ENCODE measurements at regions not wholly inside any gene's neighbourhood (a gene's known extent, or its start where the extent isn't known, plus 50 kb on each side); places are given as distances from the start of the nearest gene placed in this dataset.

GRCh38 chr10:106213493-106213892 is 951.0 kb downstream of the SORCS1 start:
- Histone ChIP-seq H4K8ac (ENCODE audit: low read depth in 2 of 2, low read length in 2 of 2) (no peak overlapping the region), H4K5ac (ENCODE audit: low read depth, low read length) (no peak overlapping the region), H2AFZ (replicated peaks; ENCODE audit: low read length, poor library complexity) (no peak overlapping the region), H3K4me3 (ENCODE audit: insufficient read depth, low read depth, low read length) (no peak overlapping the region), H3K9me1 (ENCODE audit: insufficient read depth, low read length) (no peaks in the 10 kb centered on the region), H3K4me2 (ENCODE audit: low read depth, low read length) (no peak overlapping the region), H2BK15ac (ENCODE audit: low read depth, low read length) (no peak overlapping the region), H3K79me1 (ENCODE audit: low read depth in 1 of 2, low read length in 2 of 2) (no peaks in the 10 kb centered on the region), H3K23ac (ENCODE audit: low read depth, low read length) (no peak overlapping the region), H3K18ac (ENCODE audit: low read depth, low read length) (no peak overlapping the region), H3K4ac (ENCODE audit: low read depth, low read length) (no peak overlapping the region), H3K9me3 (ENCODE audit: control insufficient read depth, insufficient read depth, low read length) (peaks cover 3% of the 10 kb centered on the region; the same call in 1 of the 2 replicates), H2BK120ac (ENCODE audit: low read depth, low read length) (no peak overlapping the region), H2BK5ac (ENCODE audit: low read depth, low read length, poor library complexity, severe bottlenecking) (no peak overlapping the region), H4K91ac (ENCODE audit: insufficient read depth, low read depth, low read length) (no peak overlapping the region), H3K36me3 (ENCODE audit: control insufficient read depth, insufficient read depth, low read length) (no peaks in the 10 kb centered on the region), H3K9ac (ENCODE audit: low read depth, low read length) (no peak overlapping the region), H3K27me3 (ENCODE audit: control insufficient read depth, insufficient read depth, low read length) (no peaks in the 10 kb centered on the region), H3K4me1 (ENCODE audit: control insufficient read depth, insufficient read depth, low read length) (no peaks in the 10 kb centered on the region), H2BK20ac (ENCODE audit: low read depth, low read length) (no peak overlapping the region), H2AK5ac (ENCODE audit: low read depth, low read length) (no peak overlapping the region), H3K27ac (ENCODE audit: insufficient read depth, low read length) (no peak overlapping the region), H4K20me1 (ENCODE audit: insufficient read depth, low read length) (no peaks in the 10 kb centered on the region), H3K56ac (ENCODE audit: extremely low read depth, insufficient read depth, low read length) (no peak overlapping the region), H3K14ac (replicated peaks; ENCODE audit: low read depth, low read length) (no peak overlapping the region), H2AK9ac (replicated peaks; ENCODE audit: low read depth, low read length, poor library complexity) (no peak overlapping the region)
- DNase-seq (no peak), ATAC-seq (ENCODE audit: low read depth) (no peak)
- WGBS, 2 experiments (ENCODE audit: extremely low coverage in 2 of 2, insufficient read length in 1 of 2), result no CpG with 5 or more reads among the region's 1 CpG
- ChIA-PET POLR2A (ENCODE audit: unreplicated experiment) (no interaction called here), CTCF (no interaction called here)
- TF ChIP-seq RFX5 (IDR thresholded peaks at IDR 0.05; ENCODE audit: low read depth, low read length) (no peak), RCOR1 (IDR thresholded peaks at IDR 0.05; ENCODE audit: insufficient replicate concordance, low read length) (no peak), MXI1 (IDR thresholded peaks at IDR 0.05; ENCODE audit: borderline replicate concordance, low read depth, low read length) (no peak), MAFK (IDR thresholded peaks at IDR 0.05; ENCODE audit: low read depth, low read length) (no peak), POLR2A (IDR thresholded peaks at IDR 0.05; ENCODE audit: low read depth, low read length) (no peak), CEBPB (IDR thresholded peaks at IDR 0.05; ENCODE audit: low read depth, low read length) (no peak)
- TF ChIP-seq, protein P1, sequence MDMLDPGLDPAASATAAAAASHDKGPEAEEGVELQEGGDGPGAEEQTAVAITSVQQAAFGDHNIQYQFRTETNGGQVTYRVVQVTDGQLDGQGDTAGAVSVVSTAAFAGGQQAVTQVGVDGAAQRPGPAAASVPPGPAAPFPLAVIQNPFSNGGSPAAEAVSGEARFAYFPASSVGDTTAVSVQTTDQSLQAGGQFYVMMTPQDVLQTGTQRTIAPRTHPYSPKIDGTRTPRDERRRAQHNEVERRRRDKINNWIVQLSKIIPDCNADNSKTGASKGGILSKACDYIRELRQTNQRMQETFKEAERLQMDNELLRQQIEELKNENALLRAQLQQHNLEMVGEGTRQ (IDR thresholded peaks at IDR 0.05; ENCODE audit: low read depth, low read length), result no peak
- TF ChIP-seq, protein P2, sequence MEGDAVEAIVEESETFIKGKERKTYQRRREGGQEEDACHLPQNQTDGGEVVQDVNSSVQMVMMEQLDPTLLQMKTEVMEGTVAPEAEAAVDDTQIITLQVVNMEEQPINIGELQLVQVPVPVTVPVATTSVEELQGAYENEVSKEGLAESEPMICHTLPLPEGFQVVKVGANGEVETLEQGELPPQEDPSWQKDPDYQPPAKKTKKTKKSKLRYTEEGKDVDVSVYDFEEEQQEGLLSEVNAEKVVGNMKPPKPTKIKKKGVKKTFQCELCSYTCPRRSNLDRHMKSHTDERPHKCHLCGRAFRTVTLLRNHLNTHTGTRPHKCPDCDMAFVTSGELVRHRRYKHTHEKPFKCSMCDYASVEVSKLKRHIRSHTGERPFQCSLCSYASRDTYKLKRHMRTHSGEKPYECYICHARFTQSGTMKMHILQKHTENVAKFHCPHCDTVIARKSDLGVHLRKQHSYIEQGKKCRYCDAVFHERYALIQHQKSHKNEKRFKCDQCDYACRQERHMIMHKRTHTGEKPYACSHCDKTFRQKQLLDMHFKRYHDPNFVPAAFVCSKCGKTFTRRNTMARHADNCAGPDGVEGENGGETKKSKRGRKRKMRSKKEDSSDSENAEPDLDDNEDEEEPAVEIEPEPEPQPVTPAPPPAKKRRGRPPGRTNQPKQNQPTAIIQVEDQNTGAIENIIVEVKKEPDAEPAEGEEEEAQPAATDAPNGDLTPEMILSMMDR (conservative IDR thresholded peaks at IDR 0.05; ENCODE audit: low read depth, low read length), result no peak
- in situ Hi-C loops (cut with MboI; ENCODE audit: low sequenced_read_pairs) (no loop called here), dilution Hi-C loops (cut with HindIII; ENCODE audit: low sequenced_read_pairs, unreplicated experiment) (no loop called here), intact Hi-C loops (cut with micrococcal nuclease) (no loop called here)
- BruUV-seq (replicated peaks), result no TSS peak
